HEK293T (cell line): ENCODE measurements at regions not wholly inside any gene's neighbourhood (a gene's known extent, or its start where the extent isn't known, plus 50 kb on each side); places are given as distances from the start of the nearest gene placed in this dataset.

Experiments used
- BHLHE40 ChIP-seq: fragments of 450-650 bp; IDR thresholded peaks from 2 replicates; pipeline ENCODE4 v1.6.1; 2016; ENCODE audit warnings: mild to moderate bottlenecking, moderate library complexity, borderline replicate concordance
- CTBP1 ChIP-seq: fragments of 450-650 bp; IDR thresholded peaks from 2 replicates; pipeline ENCODE4 v1.6.1; 2016; ENCODE audit warnings: borderline replicate concordance
- FOXK2 ChIP-seq: fragments of 450-650 bp; IDR thresholded peaks from 2 replicates; pipeline ENCODE4 v1.6.1; 2016; ENCODE audit warnings: mild to moderate bottlenecking
- HDGF ChIP-seq: fragments of 450-650 bp; IDR thresholded peaks from 2 replicates; pipeline ENCODE4 v1.6.1; 2017; ENCODE audit warnings: antibody characterized with exemption, borderline replicate concordance

DNA sequence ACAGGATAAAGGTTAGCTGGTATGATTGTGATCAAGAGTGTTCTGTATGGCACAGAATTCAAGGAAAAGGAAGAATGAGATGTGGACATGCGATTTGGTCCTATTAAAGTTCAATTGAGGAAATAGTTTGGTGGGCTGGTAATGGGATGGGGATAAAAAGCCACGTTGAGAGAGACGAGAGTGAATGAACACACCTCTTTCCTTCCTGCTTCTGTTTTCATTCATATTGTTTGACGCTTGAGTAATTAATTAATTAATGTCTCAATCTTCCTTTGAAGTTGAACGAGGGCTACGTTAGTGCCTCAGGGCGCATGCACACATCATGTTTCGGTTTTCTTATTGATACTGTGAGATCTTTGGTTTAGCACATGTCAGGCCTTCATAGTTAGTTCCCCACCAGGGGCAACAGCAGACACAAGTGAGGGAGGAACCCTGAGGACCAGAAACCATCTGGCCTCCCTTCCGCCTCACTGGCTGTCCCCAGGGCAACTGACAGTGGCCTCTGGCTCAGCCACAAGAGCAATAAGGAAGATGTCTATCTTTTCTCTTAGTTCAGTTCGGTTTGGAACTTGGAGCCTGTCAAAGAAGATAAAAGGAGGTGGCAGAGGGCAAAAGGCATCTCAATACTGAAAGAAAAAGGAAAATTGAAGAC is 116.0 kb downstream of the LIPG start:
- TF ChIP-seq BHLHE40 (no peak), CTBP1 (no peak), HDGF (no peak), FOXK2 (no peak)
